HL-60 (cell line): ENCODE measurements at regions not wholly inside any gene's neighbourhood (a gene's known extent, or its start where the extent isn't known, plus 50 kb on each side); places are given as distances from the start of the nearest gene placed in this dataset.

ENCODE experiments used
- DNase-seq, 2 experiments: peaks; one replicate each; pipeline ENCODE4 v3.0.0-alpha.2; 2010 to 2020; ENCODE audit warnings: low read depth in 1 of 2, low spot score in 1 of 2
- H3K27ac ChIP-seq: fragments of 250-450 bp; sonication (Bioruptor Pico); replicated peaks from 2 replicates; pipeline ENCODE4 v1.5.1; 2020; ENCODE audit warnings: mild to moderate bottlenecking, moderate library complexity
- H3K27me3 ChIP-seq: fragments of 250-450 bp; sonication (Bioruptor Pico); 2 replicates; pipeline ENCODE4 v1.5.1; 2021; ENCODE audit warnings: mild to moderate bottlenecking, moderate library complexity; ENCODE audit not compliant: insufficient read depth, poor library complexity, severe bottlenecking
- H3K4me3 ChIP-seq: replicated peaks from 2 replicates; pipeline ENCODE4 v1.5.1; 2011; ENCODE audit warnings: mild to moderate bottlenecking, control low read depth, low read length; ENCODE audit not compliant: insufficient read depth
- GABPA ChIP-seq: IDR thresholded peaks from 2 replicates; pipeline ENCODE4 v1.6.1; 2012; ENCODE audit warnings: low read depth
- POLR2AphosphoS5 ChIP-seq: IDR thresholded peaks from 2 replicates; pipeline ENCODE4 v1.6.1; 2012; ENCODE audit warnings: low read depth
- SPI1 ChIP-seq: IDR thresholded peaks from 2 replicates; pipeline ENCODE4 v1.6.1; 2012; ENCODE audit warnings: low read depth, mild to moderate bottlenecking, borderline replicate concordance
- TF ChIP-seq, protein P1 (sequence below): IDR thresholded peaks from one replicate; pipeline ENCODE4 v1.5.1; 2011; ENCODE audit warnings: low read length, control low read depth, inconsistent platforms; ENCODE audit not compliant: insufficient read depth
- TF ChIP-seq, protein P2 (sequence below): IDR thresholded peaks from 2 replicates; pipeline ENCODE4 v1.6.1; 2012; ENCODE audit warnings: low read depth; ENCODE audit not compliant: insufficient replicate concordance

DNA sequence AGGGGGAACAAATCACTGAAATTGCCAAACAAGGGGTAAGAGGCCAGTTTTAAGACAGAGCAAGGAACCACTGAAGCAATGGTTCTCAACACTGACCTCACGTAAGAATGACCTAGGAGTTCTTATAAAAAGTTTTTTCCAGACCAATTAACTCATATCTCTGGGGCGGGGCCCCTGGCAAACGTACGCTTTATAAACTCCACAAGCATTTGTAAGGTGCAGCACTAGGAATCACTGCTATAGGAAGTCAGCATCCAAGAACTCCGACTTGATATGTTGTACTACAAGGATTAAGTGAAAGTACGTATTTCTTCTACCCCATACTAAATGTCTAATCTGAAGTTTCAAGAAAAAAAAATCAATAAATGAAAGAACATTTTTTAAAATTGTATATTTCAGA lies 269.9 kb downstream of the RCHY1 start:
- Histone ChIP-seq H3K27me3 (no peaks in the 10 kb centered on the region), H3K27ac (no peak overlapping the region), H3K4me3 (no peak overlapping the region)
- no peak for DNase-seq
- TF ChIP-seq POLR2AphosphoS5 = no peak
- TF ChIP-seq SPI1 = no peak
- TF ChIP-seq, protein P1, sequence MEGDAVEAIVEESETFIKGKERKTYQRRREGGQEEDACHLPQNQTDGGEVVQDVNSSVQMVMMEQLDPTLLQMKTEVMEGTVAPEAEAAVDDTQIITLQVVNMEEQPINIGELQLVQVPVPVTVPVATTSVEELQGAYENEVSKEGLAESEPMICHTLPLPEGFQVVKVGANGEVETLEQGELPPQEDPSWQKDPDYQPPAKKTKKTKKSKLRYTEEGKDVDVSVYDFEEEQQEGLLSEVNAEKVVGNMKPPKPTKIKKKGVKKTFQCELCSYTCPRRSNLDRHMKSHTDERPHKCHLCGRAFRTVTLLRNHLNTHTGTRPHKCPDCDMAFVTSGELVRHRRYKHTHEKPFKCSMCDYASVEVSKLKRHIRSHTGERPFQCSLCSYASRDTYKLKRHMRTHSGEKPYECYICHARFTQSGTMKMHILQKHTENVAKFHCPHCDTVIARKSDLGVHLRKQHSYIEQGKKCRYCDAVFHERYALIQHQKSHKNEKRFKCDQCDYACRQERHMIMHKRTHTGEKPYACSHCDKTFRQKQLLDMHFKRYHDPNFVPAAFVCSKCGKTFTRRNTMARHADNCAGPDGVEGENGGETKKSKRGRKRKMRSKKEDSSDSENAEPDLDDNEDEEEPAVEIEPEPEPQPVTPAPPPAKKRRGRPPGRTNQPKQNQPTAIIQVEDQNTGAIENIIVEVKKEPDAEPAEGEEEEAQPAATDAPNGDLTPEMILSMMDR = no peak
- TF ChIP-seq GABPA = no peak
- TF ChIP-seq, protein P2, sequence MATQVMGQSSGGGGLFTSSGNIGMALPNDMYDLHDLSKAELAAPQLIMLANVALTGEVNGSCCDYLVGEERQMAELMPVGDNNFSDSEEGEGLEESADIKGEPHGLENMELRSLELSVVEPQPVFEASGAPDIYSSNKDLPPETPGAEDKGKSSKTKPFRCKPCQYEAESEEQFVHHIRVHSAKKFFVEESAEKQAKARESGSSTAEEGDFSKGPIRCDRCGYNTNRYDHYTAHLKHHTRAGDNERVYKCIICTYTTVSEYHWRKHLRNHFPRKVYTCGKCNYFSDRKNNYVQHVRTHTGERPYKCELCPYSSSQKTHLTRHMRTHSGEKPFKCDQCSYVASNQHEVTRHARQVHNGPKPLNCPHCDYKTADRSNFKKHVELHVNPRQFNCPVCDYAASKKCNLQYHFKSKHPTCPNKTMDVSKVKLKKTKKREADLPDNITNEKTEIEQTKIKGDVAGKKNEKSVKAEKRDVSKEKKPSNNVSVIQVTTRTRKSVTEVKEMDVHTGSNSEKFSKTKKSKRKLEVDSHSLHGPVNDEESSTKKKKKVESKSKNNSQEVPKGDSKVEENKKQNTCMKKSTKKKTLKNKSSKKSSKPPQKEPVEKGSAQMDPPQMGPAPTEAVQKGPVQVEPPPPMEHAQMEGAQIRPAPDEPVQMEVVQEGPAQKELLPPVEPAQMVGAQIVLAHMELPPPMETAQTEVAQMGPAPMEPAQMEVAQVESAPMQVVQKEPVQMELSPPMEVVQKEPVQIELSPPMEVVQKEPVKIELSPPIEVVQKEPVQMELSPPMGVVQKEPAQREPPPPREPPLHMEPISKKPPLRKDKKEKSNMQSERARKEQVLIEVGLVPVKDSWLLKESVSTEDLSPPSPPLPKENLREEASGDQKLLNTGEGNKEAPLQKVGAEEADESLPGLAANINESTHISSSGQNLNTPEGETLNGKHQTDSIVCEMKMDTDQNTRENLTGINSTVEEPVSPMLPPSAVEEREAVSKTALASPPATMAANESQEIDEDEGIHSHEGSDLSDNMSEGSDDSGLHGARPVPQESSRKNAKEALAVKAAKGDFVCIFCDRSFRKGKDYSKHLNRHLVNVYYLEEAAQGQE = no peak

DNA sequence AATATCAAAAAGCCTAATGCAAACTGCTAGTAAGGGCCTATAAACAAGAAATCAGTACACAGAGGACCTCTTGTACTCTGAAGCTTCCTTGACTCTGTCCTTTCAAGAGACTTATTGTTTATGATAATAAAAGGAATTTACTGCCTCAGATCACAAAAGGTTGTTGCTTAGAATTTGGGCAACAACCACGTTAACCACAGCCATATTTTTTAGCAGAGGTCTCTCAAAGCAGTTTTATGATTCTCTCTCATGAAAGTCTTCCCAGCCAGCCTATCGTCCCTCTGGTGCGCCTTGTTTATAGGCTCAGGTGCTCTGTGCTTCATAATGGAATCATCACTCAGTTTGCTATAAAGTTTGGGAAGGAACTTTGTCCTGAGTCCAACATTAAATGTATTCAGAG lies 270.6 kb downstream of the RCHY1 start:
- Histone ChIP-seq H3K27ac (no peak overlapping the region), H3K27me3 (no peaks in the 10 kb centered on the region), H3K4me3 (no peak overlapping the region)
- TF ChIP-seq, protein P2 = no peak
- TF ChIP-seq, protein P1 = no peak
- no peak for TF ChIP-seq GABPA
- TF ChIP-seq POLR2AphosphoS5 = no peak
- no peak for TF ChIP-seq SPI1
- no peak for DNase-seq

DNA sequence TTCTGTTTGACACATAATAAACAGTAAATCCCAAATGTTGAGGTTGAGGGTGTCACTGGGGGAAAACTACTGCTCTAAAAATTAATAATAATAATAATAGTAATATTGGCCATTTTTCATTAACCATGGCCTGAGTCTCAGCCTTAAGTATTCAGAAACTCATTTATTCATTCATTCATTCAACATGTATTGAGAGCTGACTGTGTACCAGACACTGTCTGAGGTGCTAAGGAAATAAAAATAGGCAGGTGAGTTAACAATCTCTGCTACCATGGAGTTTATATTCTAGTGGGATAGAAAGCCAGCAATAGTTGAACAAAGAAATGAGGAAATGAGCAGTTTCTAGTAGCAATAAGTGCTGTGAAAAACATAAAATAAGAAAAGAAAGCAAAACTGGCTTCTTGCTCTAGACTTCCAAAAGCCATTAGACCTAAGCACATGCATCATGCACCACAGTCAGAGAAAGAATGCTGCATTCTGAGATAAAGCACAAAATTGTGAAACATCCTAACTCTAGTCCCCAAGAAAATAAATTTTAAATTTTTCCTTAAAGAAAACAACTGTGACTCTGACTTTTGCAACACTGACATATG lies 278.7 kb downstream of the RCHY1 start:
- DNase-seq = no peak
- no peak overlapping the region for H3K4me3 ChIP-seq
- TF ChIP-seq, protein P2 = no peak
- TF ChIP-seq POLR2AphosphoS5 (no peak), SPI1 (no peak)
- TF ChIP-seq, protein P1 = no peak
- H3K27ac ChIP-seq = no peak overlapping the region
- no peaks in the 10 kb centered on the region for H3K27me3 ChIP-seq
